Ureter (tissue), 1 donor: ENCODE measurements at regions not wholly inside any gene's neighbourhood (a gene's known extent, or its start where the extent isn't known, plus 50 kb on each side); places are given as distances from the start of the nearest gene placed in this dataset.

Source experiments
- DNase-seq: peaks from one replicate; pipeline ENCODE4 v3.0.0-alpha.2; 2020; ENCODE audit warnings: low spot score
- donor health status: DM: yes; HTN: yes; CAD: no.

GRCh38 chr11:28684011-28684586, 575.9 kb downstream of the METTL15 start:
- no peak for DNase-seq

GRCh38 chr11:28679795-28680468, 571.7 kb downstream of the METTL15 start:
- DNase-seq: no peak

- no peak for DNase-seq
Measured at GRCh38 chr11:28677721-28678120, 569.5 kb downstream of the METTL15 start.

- no peak for DNase-seq
Measured at GRCh38 chr11:28675183-28675582, 567.0 kb downstream of the METTL15 start.

- DNase-seq: no peak
Measured at GRCh38 chr11:28674433-28675103, 566.4 kb downstream of the METTL15 start.

- no peak for DNase-seq
Measured at GRCh38 chr11:28673691-28674432, 565.7 kb downstream of the METTL15 start.

GRCh38 chr11:28671274-28671673, 563.1 kb downstream of the METTL15 start:
- no peak for DNase-seq

GRCh38 chr11:28666632-28667031, 558.4 kb downstream of the METTL15 start:
- no peak for DNase-seq

GRCh38 chr11:28659716-28660348, 551.6 kb downstream of the METTL15 start:
- DNase-seq: no peak

GRCh38 chr11:28657378-28658030, 549.3 kb downstream of the METTL15 start:
- no peak for DNase-seq

GRCh38 chr11:28654191-28654590, 546.0 kb downstream of the METTL15 start:
- no peak for DNase-seq

- DNase-seq: no peak
Measured at GRCh38 chr11:28649922-28650321, 541.7 kb downstream of the METTL15 start.

GRCh38 chr11:28636566-28636965, 528.4 kb downstream of the METTL15 start:
- DNase-seq: no peak

- no peak for DNase-seq
Measured at GRCh38 chr11:28636033-28636432, 527.8 kb downstream of the METTL15 start.

- DNase-seq: no peak
Measured at GRCh38 chr11:28632338-28632737, 524.1 kb downstream of the METTL15 start.

GRCh38 chr11:28631148-28631547, 523.0 kb downstream of the METTL15 start:
- no peak for DNase-seq

GRCh38 chr11:28629235-28629634, 521.0 kb downstream of the METTL15 start:
- DNase-seq: no peak

GRCh38 chr11:28628412-28628811, 520.2 kb downstream of the METTL15 start:
- no peak for DNase-seq

- no peak for DNase-seq
Measured at GRCh38 chr11:28627690-28628255, 519.6 kb downstream of the METTL15 start.

GRCh38 chr11:28625532-28625931, 517.3 kb downstream of the METTL15 start:
- DNase-seq: no peak

GRCh38 chr11:28621753-28622152, 513.6 kb downstream of the METTL15 start:
- DNase-seq: peak; percentile 44
